Caco-2 (cell line): ENCODE measurements at regions not wholly inside any gene's neighbourhood (a gene's known extent, or its start where the extent isn't known, plus 50 kb on each side); places are given as distances from the start of the nearest gene placed in this dataset.

Experiments used
- BruUV-seq: library from RNA; stranded (reverse); fragments of 400-500 nt; replicated peaks from 2 replicates; lab custom pipeline; 2021; lab: Mats Ljungman, UMichigan
- CTCF ChIA-PET: fragments of 300-600 bp; sonication (Branson Sonifier 250); formaldehyde crosslinking; loops from one replicate; lab custom pipeline; 2022; ENCODE audit warnings: antibody characterized with exemption; lab: Charles Lee
- POLR2A ChIA-PET: fragments of 300-600 bp; sonication (Branson Sonifier 250); formaldehyde crosslinking; loops from one replicate; lab custom pipeline; 2022; ENCODE audit warnings: antibody characterized with exemption; lab: Charles Lee
- DNase-seq, 2 experiments: peaks; one replicate each; pipeline versions ENCODE4 v3.0.0 to v3.0.0-alpha.2; 2020 to 2022
- H3K27me3 ChIP-seq: replicated peaks from 2 replicates; pipeline ENCODE4 v1.6.0; 2011; ENCODE audit warnings: low read length; ENCODE audit not compliant: control insufficient read depth, insufficient read depth
- H3K36me3 ChIP-seq: 2 replicates; pipeline ENCODE4 v1.5.1; 2011; ENCODE audit warnings: low read length; ENCODE audit not compliant: control insufficient read depth, insufficient read depth
- H3K4me1 ChIP-seq: fragments of 250-450 bp; sonication (Bioruptor Pico); 2 replicates; pipeline ENCODE4 v1.5.1; 2020; ENCODE audit warnings: mild to moderate bottlenecking
- H3K4me3 ChIP-seq: 2 replicates; pipeline ENCODE4 v1.5.1; 2011; ENCODE audit warnings: low read depth, mild to moderate bottlenecking, control low read depth, low read length
- H3K9me3 ChIP-seq: fragments of 250-450 bp; sonication (Bioruptor Pico); 2 replicates; pipeline ENCODE4 v1.5.1; 2020; ENCODE audit warnings: mild to moderate bottlenecking, moderate library complexity
- H3K27ac Mint-ChIP-seq: one replicate; pipeline ENCODE4 v1.8.0; 2022; ENCODE audit warnings: mixed read lengths; ENCODE audit not compliant: unreplicated experiment
- H3K27me3 Mint-ChIP-seq: one replicate; pipeline ENCODE4 v1.8.0; 2022; ENCODE audit warnings: mixed read lengths; ENCODE audit not compliant: insufficient read depth, unreplicated experiment
- H3K36me3 Mint-ChIP-seq: one replicate; pipeline ENCODE4 v1.8.0; 2022; ENCODE audit warnings: mild to moderate bottlenecking, mixed read lengths; ENCODE audit not compliant: insufficient read depth, unreplicated experiment
- H3K4me1 Mint-ChIP-seq: one replicate; pipeline ENCODE4 v1.8.0; 2022; ENCODE audit warnings: low read depth, mixed read lengths; ENCODE audit not compliant: unreplicated experiment
- H3K4me3 Mint-ChIP-seq: one replicate; pipeline ENCODE4 v1.8.0; 2022; ENCODE audit warnings: mild to moderate bottlenecking, moderate library complexity, mixed read lengths; ENCODE audit not compliant: unreplicated experiment
- H3K9me3 Mint-ChIP-seq: one replicate; pipeline ENCODE4 v1.8.0; 2022; ENCODE audit warnings: mixed read lengths; ENCODE audit not compliant: unreplicated experiment
- CTCF ChIP-seq, 2 experiments: fragments of 200-600 bp in 1 of 2; IDR thresholded peaks; 1 replicate in 1 of 2; 2 replicates in 1 of 2; pipeline versions ENCODE4 v1.5.1 to v1.8.0; 2011 to 2022; ENCODE audit warnings: antibody characterized with exemption in 1 of 2, control low read depth in 1 of 2, inconsistent platforms in 1 of 2, low read depth in 1 of 2, low read length in 1 of 2, mild to moderate bottlenecking in 1 of 2, moderate library complexity in 1 of 2; ENCODE audit not compliant: insufficient read depth in 1 of 2, severe bottlenecking in 1 of 2, unreplicated experiment in 1 of 2
- intact Hi-C: fragments of 100-400 bp; cut with micrococcal nuclease; formaldehyde crosslinking; loops from one replicate; pipeline ENCODE4 v1.10.0; 2022; ENCODE audit not compliant: unreplicated experiment

- Mint-ChIP-seq H3K4me1 (no peaks in the 10 kb centered on the region), H3K9me3 (peaks cover 12% of the 10 kb centered on the region), H3K36me3 (no peaks in the 10 kb centered on the region), H3K27me3 (no peaks in the 10 kb centered on the region), H3K27ac (no peak overlapping the region), H3K4me3 (no peak overlapping the region)
- POLR2A ChIA-PET: no interaction called here
- Histone ChIP-seq H3K4me1 (no peaks in the 10 kb centered on the region), H3K4me3 (no peak overlapping the region), H3K27me3 (no peaks in the 10 kb centered on the region), H3K36me3 (no peaks in the 10 kb centered on the region), H3K9me3 (0 out of 2 replicates have a peak, but pooled peaks cover 2% of the 10 kb centered on the region)
- no TSS peak for BruUV-seq
- intact Hi-C loops: no loop called here
- no peak for DNase-seq
- no peak for TF ChIP-seq CTCF (IDR thresholded peaks at IDR 0.05; ENCODE audit: insufficient read depth in 1 of 2, low read depth in 1 of 2, low read length in 1 of 2, severe bottlenecking in 1 of 2, unreplicated experiment in 1 of 2)
- CTCF ChIA-PET: no interaction called here
Measured at GRCh38 chr7:110326966-110327365, 764.0 kb upstream of the LRRN3 start.

- no peaks in the 10 kb centered on the region for H3K9me3 ChIP-seq
- ChIA-PET CTCF (no interaction called here), POLR2A (no interaction called here)
- no peak overlapping the region for H3K27ac Mint-ChIP-seq
- H3K4me3 Mint-ChIP-seq: no peak overlapping the region
- no peak for TF ChIP-seq CTCF (IDR thresholded peaks at IDR 0.05; ENCODE audit: insufficient read depth in 1 of 2, low read depth in 1 of 2, low read length in 1 of 2, severe bottlenecking in 1 of 2, unreplicated experiment in 1 of 2)
- no peaks in the 10 kb centered on the region for H3K4me1 Mint-ChIP-seq
- no peaks in the 10 kb centered on the region for H3K9me3 Mint-ChIP-seq
- H3K27me3 Mint-ChIP-seq: no peaks in the 10 kb centered on the region
- no peaks in the 10 kb centered on the region for H3K36me3 Mint-ChIP-seq
- BruUV-seq: no TSS peak
- H3K27me3 ChIP-seq: no peaks in the 10 kb centered on the region
- intact Hi-C loops: no loop called here
- DNase-seq: no peak
- no peaks in the 10 kb centered on the region for H3K36me3 ChIP-seq
- no peaks in the 10 kb centered on the region for H3K4me1 ChIP-seq
- no peak overlapping the region for H3K4me3 ChIP-seq
Measured at GRCh38 chr7:110336423-110336822, 754.5 kb upstream of the LRRN3 start.

GRCh38 chr7:110337646-110338045 lies 753.3 kb upstream of the LRRN3 start:
- H3K4me3 ChIP-seq: no peak overlapping the region
- intact Hi-C loops: no loop called here
- BruUV-seq: no TSS peak
- ChIA-PET CTCF (interaction anchor here (0.8 kb wide), 1 partner anchor 151 kb away, joined by 3 read pairs; no protein-coding TSS in a partner anchor), POLR2A (no interaction called here)
- no peaks in the 10 kb centered on the region for H3K4me1 ChIP-seq
- no peaks in the 10 kb centered on the region for H3K27me3 Mint-ChIP-seq
- H3K4me3 Mint-ChIP-seq: no peak overlapping the region
- no peaks in the 10 kb centered on the region for H3K4me1 Mint-ChIP-seq
- no peaks in the 10 kb centered on the region for H3K9me3 Mint-ChIP-seq
- no peaks in the 10 kb centered on the region for H3K9me3 ChIP-seq
- no peaks in the 10 kb centered on the region for H3K36me3 ChIP-seq
- no peak for TF ChIP-seq CTCF (IDR thresholded peaks at IDR 0.05; ENCODE audit: insufficient read depth in 1 of 2, low read depth in 1 of 2, low read length in 1 of 2, severe bottlenecking in 1 of 2, unreplicated experiment in 1 of 2)
- no peaks in the 10 kb centered on the region for H3K36me3 Mint-ChIP-seq
- no peak overlapping the region for H3K27ac Mint-ChIP-seq
- DNase-seq: no peak
- no peaks in the 10 kb centered on the region for H3K27me3 ChIP-seq
